ENCODE measurements at regions not wholly inside any gene's neighbourhood (a gene's known extent, or its start where the extent isn't known, plus 50 kb on each side); places are given as distances from the start of the nearest gene placed in this dataset.
A peak's percentile ranks its signal among the peaks of the same experiment; 100 is the strongest.

DNA sequence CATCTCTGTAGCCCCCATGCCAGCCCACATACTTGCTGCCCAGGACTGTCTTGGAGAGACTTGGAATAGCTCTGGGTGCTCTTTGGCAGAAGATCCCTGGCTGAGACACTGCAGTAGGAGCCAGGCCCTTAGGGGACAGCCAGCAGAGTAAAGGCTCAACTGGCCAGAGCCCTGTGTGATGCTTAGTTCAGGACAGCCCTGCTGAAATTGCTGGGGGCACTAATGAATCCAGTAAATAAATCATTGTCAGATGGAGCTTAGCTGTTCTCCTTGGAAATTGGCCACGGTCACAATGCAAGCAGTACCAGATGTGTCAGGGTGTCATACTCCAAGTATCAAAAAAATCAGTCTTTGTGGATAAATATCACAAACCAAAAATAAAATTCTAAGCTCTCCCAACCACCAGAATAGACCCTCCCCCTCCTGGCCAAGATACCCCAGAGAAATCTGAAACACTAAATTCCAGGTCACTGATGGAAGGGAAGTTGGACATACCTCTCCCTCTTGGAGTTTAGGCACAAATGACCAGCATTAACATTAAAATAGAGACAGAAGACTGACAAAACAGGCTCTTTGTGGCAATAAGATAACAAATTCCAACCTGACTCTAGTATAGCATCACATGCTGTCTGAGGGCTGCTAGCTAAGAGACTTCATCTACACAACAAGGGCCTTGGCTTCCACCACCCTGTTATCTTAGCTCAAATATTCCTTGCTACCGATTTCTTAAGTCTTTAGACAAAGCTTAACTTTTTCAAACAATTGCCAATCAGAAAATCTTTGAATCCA, 83.2 kb upstream of the DNAH14 start:
- no peak for DNase-seq (ENCODE audit: low read depth in 2 of 2)

DNA sequence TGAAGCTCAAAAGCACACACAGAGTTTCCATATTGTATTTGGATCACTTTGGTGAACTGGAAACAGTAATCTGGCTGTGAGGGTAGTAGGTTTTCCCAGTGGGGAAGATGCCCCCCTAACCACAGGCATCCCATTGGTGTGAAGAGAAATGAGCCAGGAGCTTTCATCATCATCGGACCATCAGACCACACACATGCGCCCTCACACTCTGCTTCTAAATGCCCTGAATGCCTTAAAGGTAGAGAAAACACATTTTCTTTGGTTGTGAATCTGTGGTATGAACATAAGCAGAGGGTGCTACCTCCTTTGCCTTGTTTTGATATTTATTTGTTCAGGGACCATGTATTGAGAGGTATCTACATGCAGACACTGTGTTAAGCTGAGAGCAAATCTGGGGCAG, 79.0 kb upstream of the DNAH14 start:
- DNase-seq (ENCODE audit: low read depth in 2 of 2), result no peak

DNA sequence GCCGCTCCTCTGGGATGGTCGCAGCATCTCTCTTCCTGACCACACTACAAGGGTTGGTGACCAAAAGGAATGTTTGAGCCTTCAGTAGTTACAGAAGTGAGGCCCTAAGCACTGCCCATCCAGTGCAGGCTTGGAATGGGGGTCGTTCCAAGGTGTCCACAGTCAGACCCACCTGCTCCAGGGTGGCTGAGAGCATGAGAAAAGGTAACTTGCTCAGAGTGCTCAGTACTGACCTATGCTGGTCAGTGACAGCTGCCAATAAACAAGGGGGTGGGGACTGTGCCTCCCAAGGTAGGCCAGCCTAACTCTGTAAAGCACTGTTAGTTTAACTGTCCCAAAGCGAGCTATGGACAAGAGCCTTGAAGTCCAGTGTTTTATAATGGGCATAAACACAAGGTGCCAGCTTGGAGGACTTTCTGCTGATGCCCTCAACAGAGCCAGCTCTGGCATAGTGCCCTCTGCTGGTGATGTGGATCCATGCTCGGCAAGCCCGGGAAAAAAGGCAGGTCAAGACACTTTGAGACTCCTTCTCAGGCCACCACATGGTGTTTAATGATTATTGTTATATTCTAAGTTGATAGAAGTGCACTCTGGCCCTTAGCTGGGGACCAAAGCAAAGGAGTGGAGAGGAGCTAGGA, 78.1 kb upstream of the DNAH14 start:
- DNase-seq (ENCODE audit: low read depth in 2 of 2), result peak in 1 of 2 donors; percentile 8

DNA sequence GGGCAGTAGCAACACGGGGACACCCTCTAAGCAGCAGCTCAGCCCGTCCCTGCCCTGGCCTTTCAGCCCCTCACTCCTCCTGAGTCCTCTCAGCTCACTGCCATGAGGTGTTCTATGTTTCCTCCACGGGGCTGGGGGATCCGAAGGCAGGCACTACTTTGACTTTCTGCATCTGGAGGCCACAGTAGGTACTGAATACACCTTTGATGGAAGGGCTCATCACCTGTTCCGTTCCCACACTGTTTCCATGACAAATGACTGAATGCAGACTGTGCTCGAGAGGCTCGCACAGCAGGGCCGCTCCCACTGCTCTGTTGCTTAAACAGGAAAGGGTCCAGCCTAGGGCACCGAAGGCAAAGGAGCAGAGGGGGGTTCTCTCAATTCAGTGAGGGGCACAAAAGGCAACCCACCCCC, 77.6 kb upstream of the DNAH14 start:
- no peak for DNase-seq (ENCODE audit: low read depth in 2 of 2)

DNA sequence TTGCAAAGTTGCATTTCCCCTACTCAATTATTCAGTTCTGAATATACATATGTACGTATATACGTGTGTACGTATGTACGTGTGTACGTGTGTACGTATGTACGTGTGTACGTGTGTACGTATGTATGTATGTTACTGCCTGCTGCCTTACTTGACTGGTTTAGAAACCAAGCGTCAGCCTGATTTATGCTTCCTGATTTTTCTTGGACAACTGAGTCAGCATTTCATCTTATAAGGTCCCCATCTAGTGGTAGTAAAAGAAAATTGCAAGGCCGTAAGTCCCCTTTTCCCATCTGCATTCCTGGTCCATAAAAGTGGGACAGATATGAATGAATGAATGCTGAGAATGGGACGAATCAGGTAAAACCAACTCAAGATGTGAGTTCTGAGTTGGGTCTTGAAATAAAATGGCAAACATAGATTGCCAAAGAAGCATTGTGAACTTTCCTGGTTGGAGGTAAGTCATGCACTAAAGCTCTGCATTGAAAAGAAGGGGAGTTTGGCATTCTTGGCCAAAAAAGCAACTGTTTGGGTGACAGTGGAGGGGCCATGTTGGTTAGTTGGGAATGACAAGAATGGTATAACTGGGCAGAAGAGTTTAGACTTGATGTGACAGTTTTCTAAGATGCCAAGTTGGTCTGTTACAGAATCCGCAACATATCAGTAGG, 76.4 kb upstream of the DNAH14 start:
- DNase-seq (ENCODE audit: low read depth in 2 of 2), result no peak

DNA sequence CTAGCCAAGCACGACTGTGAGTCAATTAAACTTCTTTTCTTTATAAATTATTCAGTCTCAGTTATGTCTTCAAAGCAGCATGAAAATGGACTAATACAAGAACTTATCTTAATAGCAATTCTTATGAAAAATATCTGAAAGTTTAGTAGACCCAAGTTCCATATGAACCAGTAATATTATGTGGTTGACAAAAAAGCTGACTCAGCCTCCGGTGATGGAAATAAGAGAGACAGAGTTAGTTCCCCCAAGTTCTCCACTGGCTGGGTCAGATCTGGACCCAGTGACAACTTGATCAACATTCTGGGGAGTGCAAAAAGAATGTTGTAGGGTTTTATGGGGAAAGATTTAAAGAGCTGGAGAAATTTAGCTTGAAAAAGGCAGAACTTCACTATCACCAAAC, 72.5 kb upstream of the DNAH14 start:
- no peak for DNase-seq (ENCODE audit: low read depth in 2 of 2)

DNA sequence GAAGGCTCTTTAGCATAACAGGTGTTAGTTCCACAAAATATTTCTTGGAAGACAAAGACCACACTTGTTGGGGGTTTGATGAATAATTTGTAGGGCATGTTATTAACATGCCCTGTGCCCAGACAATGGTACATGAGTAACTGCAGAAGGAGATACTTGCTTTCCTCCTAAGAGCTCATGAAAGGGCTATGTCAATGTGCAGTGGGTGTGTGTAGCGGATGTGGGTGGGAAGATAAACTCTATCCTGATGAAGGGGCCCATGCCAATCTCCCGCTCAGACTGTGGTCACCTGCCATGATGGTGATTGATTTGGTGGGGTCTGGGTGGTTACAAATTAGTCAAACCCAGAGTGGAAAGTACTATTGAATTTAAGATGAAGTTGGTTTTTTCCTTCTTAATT, 69.8 kb upstream of the DNAH14 start:
- DNase-seq (ENCODE audit: low read depth in 2 of 2), result no peak

DNA sequence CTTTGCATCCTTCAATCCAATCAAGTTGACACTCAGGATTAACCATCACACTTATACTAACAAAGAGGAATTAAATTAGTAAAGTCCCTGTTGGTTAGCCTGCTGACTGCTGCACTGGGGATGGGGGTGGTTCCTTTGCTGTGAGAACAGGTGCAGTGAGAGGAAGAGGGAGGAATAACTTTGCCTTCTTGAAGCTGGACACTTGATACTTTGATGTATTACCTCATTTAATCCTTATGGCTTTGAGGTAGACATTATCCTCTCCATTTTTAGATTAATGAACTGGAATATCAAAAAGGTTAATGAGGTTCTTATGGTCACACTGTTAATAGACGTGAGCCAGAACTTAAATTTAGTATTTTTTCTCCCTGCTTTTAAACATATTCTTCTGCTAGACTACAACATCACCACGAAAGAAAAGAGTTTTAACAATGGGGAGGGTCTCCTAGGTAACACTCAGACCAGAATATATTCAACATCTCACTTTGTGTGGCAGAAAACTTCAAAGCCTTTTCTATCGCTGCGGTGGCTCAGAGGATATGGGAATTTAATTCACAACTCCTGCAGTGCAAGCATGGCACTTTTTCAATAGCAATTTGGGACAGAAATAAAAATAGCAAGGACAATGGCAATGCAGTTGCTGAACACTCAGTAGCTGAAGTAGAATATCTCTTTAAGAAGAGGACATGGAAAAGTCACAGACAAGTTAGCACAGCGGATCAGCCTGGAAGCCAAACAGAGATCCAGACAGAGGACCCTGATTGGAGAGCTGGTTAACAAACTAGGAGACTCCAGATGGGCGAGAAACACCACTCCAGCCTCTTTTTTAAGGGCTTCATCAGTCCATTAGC, 68.8 kb upstream of the DNAH14 start:
- no peak for DNase-seq (ENCODE audit: low read depth in 2 of 2)

DNA sequence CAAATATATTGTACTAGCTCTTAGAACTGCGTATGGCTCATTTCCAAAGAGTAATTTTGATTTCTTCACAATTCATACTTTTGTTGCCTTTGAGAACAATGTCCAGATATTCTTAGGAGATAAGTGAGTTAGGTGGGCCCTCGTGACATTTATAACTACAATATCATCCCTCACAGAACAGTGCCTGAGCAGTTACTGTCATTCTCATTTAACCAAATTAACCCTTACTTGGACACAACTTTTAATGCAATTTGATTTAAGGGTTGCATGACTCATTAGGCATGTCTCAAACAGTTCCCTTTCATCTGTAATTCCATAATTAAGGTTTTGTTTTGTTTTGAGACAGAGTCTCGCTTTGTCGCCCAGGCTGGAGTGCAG, 68.1 kb upstream of the DNAH14 start:
- DNase-seq (ENCODE audit: low read depth in 2 of 2), result no peak

DNA sequence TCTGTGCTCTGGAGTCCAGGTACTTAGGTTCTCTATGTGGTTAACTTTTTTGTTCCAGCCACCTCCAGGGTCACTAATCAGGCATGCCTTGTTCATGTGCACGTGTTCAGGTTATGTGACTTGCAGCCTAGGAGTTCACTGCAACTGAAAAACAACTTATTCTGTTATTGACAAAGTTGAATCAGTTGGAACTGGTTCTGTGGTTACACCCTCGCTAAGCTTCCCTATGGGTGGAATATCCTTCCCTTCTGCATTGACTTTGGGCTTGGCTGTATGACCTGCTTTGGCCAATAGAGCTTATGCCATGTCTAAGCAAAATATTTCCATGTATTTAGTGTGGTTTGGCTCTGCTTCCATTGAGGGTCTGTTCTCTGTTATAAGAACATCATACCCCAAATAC, 66.0 kb upstream of the DNAH14 start:
- no peak for DNase-seq (ENCODE audit: low read depth in 2 of 2)

DNA sequence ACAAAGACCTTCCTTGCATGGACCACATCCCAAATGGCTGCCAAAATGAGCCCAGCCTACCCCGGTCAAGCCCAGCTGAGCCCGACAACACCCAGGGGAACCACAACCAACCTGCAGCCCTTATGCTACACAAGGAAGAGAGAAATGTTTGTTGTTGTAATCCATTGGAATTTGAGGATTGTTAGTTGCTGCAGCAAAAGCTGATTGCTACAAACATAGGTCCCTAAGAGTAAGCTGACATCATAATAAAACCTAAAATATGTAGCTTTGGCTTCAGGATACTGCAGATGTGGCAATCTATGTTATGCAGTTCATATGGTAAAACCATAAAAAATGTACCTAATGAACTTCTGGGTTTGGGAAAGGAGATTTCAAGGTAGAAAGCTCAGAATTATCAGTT, 65.5 kb upstream of the DNAH14 start:
- no peak for DNase-seq (ENCODE audit: low read depth in 2 of 2)

DNA sequence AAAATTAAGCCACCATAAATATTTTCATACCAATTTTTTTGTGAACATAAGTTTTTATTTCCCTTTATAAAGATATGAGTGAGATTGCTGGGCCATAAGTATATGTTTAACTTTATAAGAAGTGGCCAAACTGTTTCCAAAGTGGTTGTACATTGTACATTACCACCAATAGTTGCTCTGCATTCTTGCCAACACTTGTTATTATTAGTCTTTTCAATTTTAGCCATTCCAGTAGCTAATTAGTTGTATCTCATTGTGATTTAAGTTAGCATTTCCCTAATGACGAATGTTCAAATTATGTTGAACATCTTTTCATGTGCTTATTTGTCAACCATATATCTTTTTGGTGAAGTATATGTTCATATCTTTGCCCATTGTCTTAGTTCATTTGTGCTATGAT, 64.0 kb upstream of the DNAH14 start:
- no peak for DNase-seq (ENCODE audit: low read depth in 2 of 2)

DNA sequence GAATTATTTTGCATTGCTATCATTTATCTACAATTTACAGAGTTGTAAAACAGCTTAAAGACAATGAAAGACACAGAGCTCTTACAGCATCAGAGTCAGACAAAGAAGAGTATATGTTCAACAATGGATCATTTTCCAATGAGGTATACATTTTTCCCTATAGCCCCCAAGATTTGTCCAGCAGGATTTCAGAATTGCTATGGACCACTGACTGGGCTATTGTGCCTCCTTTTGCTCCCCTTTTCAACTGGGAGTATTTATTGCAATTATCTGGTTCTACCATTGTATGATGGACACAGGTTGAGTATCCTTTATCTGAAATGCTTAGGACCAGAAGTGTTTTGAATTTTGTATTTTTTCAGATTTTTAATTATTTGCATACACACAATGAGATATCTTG, 62.5 kb upstream of the DNAH14 start:
- DNase-seq (ENCODE audit: low read depth in 2 of 2), result no peak

DNA sequence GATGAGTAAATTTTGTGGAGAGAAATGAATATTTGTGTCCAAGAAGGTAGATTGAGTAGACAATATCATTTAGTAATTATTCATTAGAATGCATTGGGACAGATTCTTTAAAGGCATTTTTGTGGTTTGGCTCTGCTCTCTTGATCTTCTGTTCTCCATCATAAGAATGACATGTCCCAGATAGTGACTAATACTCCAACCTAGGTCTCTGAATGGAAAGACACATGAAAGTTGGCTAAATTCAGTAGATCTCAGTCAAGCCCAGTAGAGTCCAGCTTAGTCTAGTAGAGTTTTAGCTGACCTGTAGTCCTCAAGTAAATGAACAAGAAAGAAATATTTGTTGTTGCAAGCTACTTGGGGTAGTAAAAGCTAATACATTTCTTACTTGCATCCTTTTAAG, 61.8 kb upstream of the DNAH14 start:
- no peak for DNase-seq (ENCODE audit: low read depth in 2 of 2)

DNA sequence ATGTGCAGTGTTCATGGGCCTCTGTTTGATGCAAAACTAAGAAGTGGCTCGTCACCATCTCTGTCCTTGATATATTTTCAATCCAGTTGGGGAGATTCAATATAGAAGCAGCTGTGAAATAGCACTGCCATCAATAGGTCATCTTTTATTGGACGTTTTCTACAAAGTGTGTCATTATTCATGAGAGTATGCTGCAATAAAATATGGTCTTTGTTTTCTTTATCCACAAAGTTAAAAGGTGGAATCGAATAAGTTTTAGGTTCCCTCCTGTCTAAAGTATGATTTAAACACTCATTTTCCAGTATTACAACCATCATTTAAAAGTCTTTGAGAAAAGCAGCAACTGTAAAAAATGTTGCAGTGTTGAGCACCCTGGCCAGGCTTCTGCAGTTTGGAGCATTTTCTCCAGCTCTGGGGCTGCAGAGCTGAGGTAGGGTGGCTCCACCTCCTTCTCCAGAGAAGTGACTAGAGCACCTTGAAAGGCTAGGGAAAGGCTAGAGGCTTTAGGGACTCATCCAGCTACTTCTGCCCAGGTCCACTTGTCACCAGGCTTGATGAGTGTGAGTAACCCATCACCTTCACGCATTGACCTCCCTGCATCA, 56.5 kb upstream of the DNAH14 start:
- DNase-seq (ENCODE audit: low read depth in 2 of 2), result no peak

DNA sequence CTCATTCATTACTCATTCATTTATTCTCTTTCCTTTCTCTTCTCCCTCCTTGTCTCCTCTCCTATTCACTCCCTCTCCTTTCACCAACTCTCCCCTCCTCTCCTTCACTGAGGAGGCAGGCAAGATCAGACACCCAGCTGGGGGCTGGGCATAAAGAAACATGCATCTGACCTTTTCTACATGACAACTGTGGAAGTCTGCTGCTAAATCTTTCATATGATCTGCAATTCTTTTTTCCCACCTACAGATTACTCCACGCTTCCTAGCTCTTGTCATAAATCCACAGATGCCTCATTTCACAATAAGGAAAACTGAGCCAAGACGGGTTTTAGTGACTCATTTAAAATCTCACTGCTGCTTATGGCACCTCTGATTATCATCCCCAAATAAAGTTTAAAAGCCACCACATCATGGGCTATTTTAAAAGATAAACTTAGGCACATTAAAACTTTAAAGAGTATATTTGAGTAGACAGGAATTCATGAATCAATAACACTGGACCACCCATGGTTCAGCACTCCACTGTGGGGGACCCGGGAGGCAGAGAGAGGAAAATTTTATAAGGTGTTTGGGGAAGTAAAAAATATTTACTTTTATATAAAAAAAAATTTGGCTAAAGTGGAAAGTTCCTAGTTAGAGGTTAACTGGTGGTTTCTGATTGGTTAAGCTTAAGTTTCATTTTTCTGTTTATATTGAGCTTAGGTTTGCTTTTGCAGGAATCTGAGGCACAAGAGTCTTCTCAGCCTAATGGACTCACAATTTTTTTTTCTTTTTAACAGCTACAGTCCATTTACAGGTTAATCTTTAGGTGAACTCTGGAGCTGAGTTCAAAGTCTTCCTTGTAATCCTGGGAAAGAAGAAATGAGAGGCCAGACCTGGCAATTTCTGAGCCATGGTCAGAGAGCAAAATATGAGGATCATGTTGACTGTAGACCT, 55.8 kb upstream of the DNAH14 start:
- DNase-seq (ENCODE audit: low read depth in 2 of 2), result no peak

DNA sequence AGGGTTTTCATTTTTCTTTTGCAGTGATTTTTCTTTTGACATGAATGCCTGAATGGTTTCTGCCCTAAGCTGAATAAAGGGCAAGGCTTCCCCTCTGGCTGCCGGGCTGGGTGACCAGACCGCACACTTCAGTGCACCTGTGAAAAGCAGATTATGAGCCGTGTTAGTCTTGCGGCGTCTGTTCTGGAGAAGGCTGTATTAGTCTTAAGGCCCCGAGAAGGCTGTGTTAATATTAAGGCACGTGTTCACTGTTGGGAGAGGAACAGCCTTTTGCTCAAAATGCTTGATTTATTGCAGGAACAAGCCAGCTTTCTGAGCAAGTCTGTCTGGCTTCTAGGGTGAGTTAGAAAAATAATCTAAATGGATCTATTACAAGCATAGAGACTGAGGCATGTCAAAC, 54.7 kb upstream of the DNAH14 start:
- DNase-seq (ENCODE audit: low read depth in 2 of 2), result no peak

DNA sequence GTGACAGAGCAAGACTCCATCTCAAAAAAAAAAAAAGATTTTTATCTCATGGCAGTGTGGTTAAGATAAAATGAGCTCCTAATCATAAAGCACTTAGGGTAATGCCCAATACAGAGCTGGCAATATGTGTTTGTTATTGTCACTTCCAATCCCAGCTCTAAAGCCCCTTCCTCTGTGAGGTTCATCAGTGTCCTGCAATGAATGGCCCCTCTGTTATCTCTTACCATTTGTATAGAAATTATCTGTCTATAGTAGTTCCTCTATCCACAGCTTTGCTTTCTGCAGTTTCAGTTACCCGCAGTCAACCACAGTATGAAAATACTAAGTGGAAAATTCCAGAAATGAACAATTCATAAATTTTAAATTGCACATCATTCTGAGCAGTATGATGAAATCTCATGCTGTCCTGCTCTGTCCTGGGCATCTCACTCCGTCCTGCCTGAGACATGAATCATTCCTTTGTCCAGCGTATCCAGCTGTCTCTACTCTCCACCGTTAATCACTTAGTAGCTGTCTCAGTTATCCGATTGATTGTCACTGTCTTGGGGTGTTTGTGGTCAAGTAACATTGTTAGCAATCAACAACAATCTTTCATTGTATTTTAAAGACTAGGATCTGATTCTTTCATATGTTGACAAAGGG, 50.2 kb upstream of the DNAH14 start:
- no peak for DNase-seq (ENCODE audit: low read depth in 2 of 2)
